IMR-90 (cell line): ENCODE measurements at regions not wholly inside any gene's neighbourhood (a gene's known extent, or its start where the extent isn't known, plus 50 kb on each side); places are given as distances from the start of the nearest gene placed in this dataset.

ENCODE experiments used
- CTCF ChIP-seq: conservative IDR thresholded peaks from 2 replicates; pipeline ENCODE4 v1.5.1; 2012; ENCODE audit warnings: mild to moderate bottlenecking, low read depth, low read length, improper control_type of control experiment
- POLR2A ChIP-seq: IDR thresholded peaks from 2 replicates; pipeline ENCODE4 v1.6.1; 2012; ENCODE audit warnings: mild to moderate bottlenecking, low read depth, low read length
- RAD21 ChIP-seq: IDR thresholded peaks from 2 replicates; pipeline ENCODE4 v1.6.1; 2012; ENCODE audit warnings: low read length, improper control_type of control experiment

- TF ChIP-seq POLR2A, result no peak
- TF ChIP-seq RAD21, result no peak
- no peak for TF ChIP-seq CTCF
Measured at GRCh38 chr4:79022529-79022928, 83.3 kb upstream of the PAQR3 start.
